ENCODE measurements at regions not wholly inside any gene's neighbourhood (a gene's known extent, or its start where the extent isn't known, plus 50 kb on each side); places are given as distances from the start of the nearest gene placed in this dataset.

GRCh38 chr2:120680136-120680761 lies 55.4 kb upstream of the GLI2 start (continued):
- TF ChIP-seq NFAT5 (CRISPR knock-in tag; IDR thresholded peaks at IDR 0.05) (no peak), AHR (CRISPR knock-in tag; IDR thresholded peaks at IDR 0.05) (0 out of 2 replicates have a peak, but pooled peaks have one; percentile 19), FOXA3 (CRISPR knock-in tag; IDR thresholded peaks at IDR 0.05) (0 out of 2 replicates have a peak, but pooled peaks have one; percentile 15), ATRX (CRISPR knock-in tag; IDR thresholded peaks at IDR 0.05; ENCODE audit: borderline replicate concordance) (no peak), STAG1 (CRISPR knock-in tag; IDR thresholded peaks at IDR 0.05) (peak; percentile 92), ZMYM3 (CRISPR knock-in tag; IDR thresholded peaks at IDR 0.05) (no peak), NFE2 (CRISPR knock-in tag; IDR thresholded peaks at IDR 0.05) (no peak), ZKSCAN5 (CRISPR knock-in tag; IDR thresholded peaks at IDR 0.05) (no peak), KDM4B (CRISPR knock-in tag; IDR thresholded peaks at IDR 0.05) (no peak), STAT5B (CRISPR knock-in tag; IDR thresholded peaks at IDR 0.05) (no peak), HMGXB3 (CRISPR knock-in tag; IDR thresholded peaks at IDR 0.05; ENCODE audit: borderline replicate concordance) (no peak), PATZ1 (CRISPR knock-in tag; IDR thresholded peaks at IDR 0.05) (no peak), ELF1 (CRISPR knock-in tag; IDR thresholded peaks at IDR 0.05) (no peak), ZNF205 (CRISPR knock-in tag; IDR thresholded peaks at IDR 0.05) (no peak), MED1 (CRISPR knock-in tag; IDR thresholded peaks at IDR 0.05) (no peak), ZBTB10 (CRISPR knock-in tag; IDR thresholded peaks at IDR 0.05; ENCODE audit: borderline replicate concordance) (no peak)
